Ishikawa (cell line): ENCODE measurements at regions not wholly inside any gene's neighbourhood (a gene's known extent, or its start where the extent isn't known, plus 50 kb on each side); places are given as distances from the start of the nearest gene placed in this dataset.

Source experiments
- CEBPB ChIP-seq: IDR thresholded peaks from 2 replicates; pipeline ENCODE4 v1.6.1; 2012
- CREB1 ChIP-seq: IDR thresholded peaks from 2 replicates; pipeline ENCODE4 v1.6.1; 2012; ENCODE audit warnings: low read depth
- EGR1 ChIP-seq: IDR thresholded peaks from 2 replicates; pipeline ENCODE4 v1.6.1; 2012
- EP300 ChIP-seq: IDR thresholded peaks from 2 replicates; pipeline ENCODE4 v1.6.1; 2012; ENCODE audit warnings: borderline replicate concordance
- FOXM1 ChIP-seq: IDR thresholded peaks from 2 replicates; pipeline ENCODE4 v1.6.1; 2012; ENCODE audit warnings: low read depth, borderline replicate concordance
- NFIC ChIP-seq: IDR thresholded peaks from 2 replicates; pipeline ENCODE4 v1.6.1; 2012
- RAD21 ChIP-seq: IDR thresholded peaks from 2 replicates; pipeline ENCODE4 v1.6.1; 2012; ENCODE audit warnings: low read depth
- TAF1 ChIP-seq: IDR thresholded peaks from 2 replicates; pipeline ENCODE4 v1.6.1; 2012; ENCODE audit warnings: low read depth, mild to moderate bottlenecking
- TCF12 ChIP-seq: IDR thresholded peaks from 2 replicates; pipeline ENCODE4 v1.6.1; 2012; ENCODE audit warnings: low read depth
- TEAD4 ChIP-seq: IDR thresholded peaks from 2 replicates; pipeline ENCODE4 v1.6.1; 2012
- YY1 ChIP-seq: IDR thresholded peaks from 2 replicates; pipeline ENCODE4 v1.6.1; 2012; ENCODE audit warnings: low read depth
- ZBTB7A ChIP-seq: IDR thresholded peaks from 2 replicates; pipeline ENCODE4 v1.6.1; 2012; ENCODE audit warnings: low read depth
- TF ChIP-seq, protein P1 (sequence below): IDR thresholded peaks from 2 replicates; pipeline ENCODE4 v1.6.1; 2012
- TF ChIP-seq, protein P2 (sequence below): IDR thresholded peaks from 2 replicates; pipeline ENCODE4 v1.6.1; 2012; ENCODE audit warnings: low read depth, mild to moderate bottlenecking

DNA sequence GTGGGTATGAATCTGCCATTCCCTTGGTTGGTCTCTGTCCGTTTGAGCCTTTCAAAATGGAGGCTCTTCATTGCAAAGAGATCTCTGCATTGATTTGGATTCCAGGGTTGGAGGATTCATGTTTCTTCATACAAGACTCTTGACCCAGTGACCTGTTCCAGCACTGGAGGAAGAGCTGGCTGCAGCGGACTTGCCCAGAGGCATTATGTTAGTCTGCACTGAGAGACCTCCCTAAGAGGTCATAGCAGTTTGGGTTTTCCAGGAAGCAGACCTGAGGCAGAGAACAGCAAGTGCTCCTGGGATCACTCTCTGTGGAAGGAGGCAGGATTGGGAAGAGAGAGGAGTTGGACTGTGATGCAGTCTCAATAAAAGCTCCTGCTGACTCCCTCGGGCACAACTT, 57.7 kb upstream of the PTPRT start:
- no peak for TF ChIP-seq CREB1
- TF ChIP-seq EP300, result no peak
- TF ChIP-seq, protein P1, sequence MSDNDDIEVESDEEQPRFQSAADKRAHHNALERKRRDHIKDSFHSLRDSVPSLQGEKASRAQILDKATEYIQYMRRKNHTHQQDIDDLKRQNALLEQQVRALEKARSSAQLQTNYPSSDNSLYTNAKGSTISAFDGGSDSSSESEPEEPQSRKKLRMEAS, result no peak
- TF ChIP-seq FOXM1, result no peak
- no peak for TF ChIP-seq TAF1
- no peak for TF ChIP-seq CEBPB
- no peak for TF ChIP-seq YY1
- TF ChIP-seq, protein P2, sequence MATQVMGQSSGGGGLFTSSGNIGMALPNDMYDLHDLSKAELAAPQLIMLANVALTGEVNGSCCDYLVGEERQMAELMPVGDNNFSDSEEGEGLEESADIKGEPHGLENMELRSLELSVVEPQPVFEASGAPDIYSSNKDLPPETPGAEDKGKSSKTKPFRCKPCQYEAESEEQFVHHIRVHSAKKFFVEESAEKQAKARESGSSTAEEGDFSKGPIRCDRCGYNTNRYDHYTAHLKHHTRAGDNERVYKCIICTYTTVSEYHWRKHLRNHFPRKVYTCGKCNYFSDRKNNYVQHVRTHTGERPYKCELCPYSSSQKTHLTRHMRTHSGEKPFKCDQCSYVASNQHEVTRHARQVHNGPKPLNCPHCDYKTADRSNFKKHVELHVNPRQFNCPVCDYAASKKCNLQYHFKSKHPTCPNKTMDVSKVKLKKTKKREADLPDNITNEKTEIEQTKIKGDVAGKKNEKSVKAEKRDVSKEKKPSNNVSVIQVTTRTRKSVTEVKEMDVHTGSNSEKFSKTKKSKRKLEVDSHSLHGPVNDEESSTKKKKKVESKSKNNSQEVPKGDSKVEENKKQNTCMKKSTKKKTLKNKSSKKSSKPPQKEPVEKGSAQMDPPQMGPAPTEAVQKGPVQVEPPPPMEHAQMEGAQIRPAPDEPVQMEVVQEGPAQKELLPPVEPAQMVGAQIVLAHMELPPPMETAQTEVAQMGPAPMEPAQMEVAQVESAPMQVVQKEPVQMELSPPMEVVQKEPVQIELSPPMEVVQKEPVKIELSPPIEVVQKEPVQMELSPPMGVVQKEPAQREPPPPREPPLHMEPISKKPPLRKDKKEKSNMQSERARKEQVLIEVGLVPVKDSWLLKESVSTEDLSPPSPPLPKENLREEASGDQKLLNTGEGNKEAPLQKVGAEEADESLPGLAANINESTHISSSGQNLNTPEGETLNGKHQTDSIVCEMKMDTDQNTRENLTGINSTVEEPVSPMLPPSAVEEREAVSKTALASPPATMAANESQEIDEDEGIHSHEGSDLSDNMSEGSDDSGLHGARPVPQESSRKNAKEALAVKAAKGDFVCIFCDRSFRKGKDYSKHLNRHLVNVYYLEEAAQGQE, result no peak
- TF ChIP-seq NFIC, result no peak
- no peak for TF ChIP-seq RAD21
- no peak for TF ChIP-seq TEAD4
- no peak for TF ChIP-seq TCF12
- no peak for TF ChIP-seq EGR1
- no peak for TF ChIP-seq ZBTB7A
